ENCODE measurements at regions not wholly inside any gene's neighbourhood (a gene's known extent, or its start where the extent isn't known, plus 50 kb on each side); places are given as distances from the start of the nearest gene placed in this dataset.
A peak's percentile ranks its signal among the peaks of the same experiment; 100 is the strongest.

DNA sequence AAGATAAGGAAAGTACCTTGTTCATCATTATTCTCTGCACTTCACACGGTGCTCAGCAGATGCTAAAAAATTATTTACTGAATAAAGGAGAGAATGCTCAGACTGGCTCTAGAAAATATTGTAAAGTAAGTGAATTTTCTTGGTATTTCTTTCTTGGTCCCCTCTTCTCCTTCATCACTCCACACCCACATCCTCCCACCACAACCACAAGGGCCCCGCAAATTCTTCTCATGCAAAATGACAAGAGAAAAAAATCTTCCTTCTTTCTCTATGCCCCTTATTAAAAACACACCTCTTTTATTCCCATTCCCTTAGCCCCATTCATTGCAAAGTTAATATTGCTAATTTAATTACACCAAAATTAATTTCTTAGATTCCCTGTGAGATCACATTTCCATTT is 74.2 kb upstream of the NEDD4L start:
- no peak for ATAC-seq
- Histone ChIP-seq H3K4me3 (no peak overlapping the region), H3K27ac (no peak overlapping the region), H3K36me3 (no peaks in the 10 kb centered on the region), H3K9me3 (no peaks in the 10 kb centered on the region), H3K4me1 (no peaks in the 10 kb centered on the region), H3K27me3 (no peaks in the 10 kb centered on the region)
- DNase-seq = no peak
- intact Hi-C loops (cut with DNase I) = loop anchor here in 1 of 3 donors (10.0 kb wide), 1 partner anchor 155 kb away; no protein-coding TSS in a partner anchor
- TF ChIP-seq, protein P1, sequence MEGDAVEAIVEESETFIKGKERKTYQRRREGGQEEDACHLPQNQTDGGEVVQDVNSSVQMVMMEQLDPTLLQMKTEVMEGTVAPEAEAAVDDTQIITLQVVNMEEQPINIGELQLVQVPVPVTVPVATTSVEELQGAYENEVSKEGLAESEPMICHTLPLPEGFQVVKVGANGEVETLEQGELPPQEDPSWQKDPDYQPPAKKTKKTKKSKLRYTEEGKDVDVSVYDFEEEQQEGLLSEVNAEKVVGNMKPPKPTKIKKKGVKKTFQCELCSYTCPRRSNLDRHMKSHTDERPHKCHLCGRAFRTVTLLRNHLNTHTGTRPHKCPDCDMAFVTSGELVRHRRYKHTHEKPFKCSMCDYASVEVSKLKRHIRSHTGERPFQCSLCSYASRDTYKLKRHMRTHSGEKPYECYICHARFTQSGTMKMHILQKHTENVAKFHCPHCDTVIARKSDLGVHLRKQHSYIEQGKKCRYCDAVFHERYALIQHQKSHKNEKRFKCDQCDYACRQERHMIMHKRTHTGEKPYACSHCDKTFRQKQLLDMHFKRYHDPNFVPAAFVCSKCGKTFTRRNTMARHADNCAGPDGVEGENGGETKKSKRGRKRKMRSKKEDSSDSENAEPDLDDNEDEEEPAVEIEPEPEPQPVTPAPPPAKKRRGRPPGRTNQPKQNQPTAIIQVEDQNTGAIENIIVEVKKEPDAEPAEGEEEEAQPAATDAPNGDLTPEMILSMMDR (IDR thresholded peaks at IDR 0.05) = no peak
- FAIRE-seq = no peak
- WGBS, 2 donors = 82 to 92% methylated on average over 2 of the region's 2 CpGs

DNA sequence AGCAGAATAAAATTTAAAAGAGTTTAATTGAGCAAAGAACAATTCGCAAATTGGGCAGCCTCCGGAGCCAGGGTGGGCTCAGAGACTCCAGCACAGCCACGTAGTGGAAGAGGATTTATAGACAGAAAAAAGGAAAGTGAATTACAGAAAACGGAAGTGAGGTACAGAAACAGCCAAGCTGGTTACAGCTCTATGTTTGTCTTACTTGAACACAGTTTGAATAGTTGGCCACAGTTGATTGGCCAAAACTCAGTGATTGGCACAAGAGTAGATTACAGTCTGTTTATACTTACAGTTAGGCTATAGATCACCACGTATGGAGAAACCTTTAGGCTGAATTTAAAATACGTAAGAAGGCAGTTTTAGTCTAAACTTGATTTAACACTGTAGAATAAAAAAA is 78.8 kb upstream of the NEDD4L start:
- Histone ChIP-seq H3K4me3 (no peak overlapping the region), H3K27me3 (no peaks in the 10 kb centered on the region), H3K27ac (no peak overlapping the region), H3K36me3 (no peaks in the 10 kb centered on the region), H3K9me3 (no peaks in the 10 kb centered on the region), H3K4me1 (no peaks in the 10 kb centered on the region)
- WGBS, 2 donors = 62 to 69% methylated on average over 6 of the region's 6 CpGs
- intact Hi-C loops (cut with DNase I) = no loop called here
- ATAC-seq (peak in 2 of 4 donors; percentile 36 to 57), FAIRE-seq (no peak), DNase-seq (no peak)
- TF ChIP-seq, protein P1 (IDR thresholded peaks at IDR 0.05) = no peak

DNA sequence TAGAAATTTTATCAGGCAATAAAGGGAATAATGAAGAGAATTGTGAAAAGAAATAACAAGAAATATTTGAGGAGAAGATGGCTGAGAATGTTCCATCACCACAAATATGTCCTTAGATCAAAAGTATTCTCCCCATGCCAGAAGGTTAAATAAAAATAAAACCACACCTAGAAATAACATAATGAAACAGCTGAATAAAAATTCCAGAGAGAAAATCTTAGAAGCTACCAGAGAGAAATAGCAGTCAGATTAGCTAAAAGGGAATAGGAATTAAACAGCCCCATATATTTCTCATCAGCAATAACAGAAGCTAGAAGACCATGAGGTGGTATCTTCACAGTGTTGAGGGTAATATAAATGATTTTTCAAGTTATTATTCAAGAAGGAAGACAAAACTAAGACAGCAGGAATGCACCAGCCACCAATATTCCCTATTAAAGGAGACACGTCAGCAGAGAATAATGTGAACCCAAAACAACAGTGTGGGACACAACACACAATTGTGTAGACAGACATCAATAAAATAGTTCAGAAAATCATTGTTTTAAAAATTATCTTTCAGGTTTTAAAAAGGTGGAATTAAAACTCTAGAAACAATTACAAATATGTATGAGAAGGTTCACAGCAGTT is 82.0 kb upstream of the NEDD4L start:
- Histone ChIP-seq H3K36me3 (no peaks in the 10 kb centered on the region), H3K4me3 (no peak overlapping the region), H3K27ac (no peak overlapping the region), H3K9me3 (no peaks in the 10 kb centered on the region), H3K27me3 (no peaks in the 10 kb centered on the region), H3K4me1 (no peaks in the 10 kb centered on the region)
- no peak for DNase-seq
- TF ChIP-seq, protein P1 (IDR thresholded peaks at IDR 0.05) = no peak
- intact Hi-C loops (cut with DNase I) = no loop called here
- no peak for FAIRE-seq
- WGBS, 2 donors = 84 to 94% methylated on average over 1 of the region's 1 CpG
- no peak for ATAC-seq

DNA sequence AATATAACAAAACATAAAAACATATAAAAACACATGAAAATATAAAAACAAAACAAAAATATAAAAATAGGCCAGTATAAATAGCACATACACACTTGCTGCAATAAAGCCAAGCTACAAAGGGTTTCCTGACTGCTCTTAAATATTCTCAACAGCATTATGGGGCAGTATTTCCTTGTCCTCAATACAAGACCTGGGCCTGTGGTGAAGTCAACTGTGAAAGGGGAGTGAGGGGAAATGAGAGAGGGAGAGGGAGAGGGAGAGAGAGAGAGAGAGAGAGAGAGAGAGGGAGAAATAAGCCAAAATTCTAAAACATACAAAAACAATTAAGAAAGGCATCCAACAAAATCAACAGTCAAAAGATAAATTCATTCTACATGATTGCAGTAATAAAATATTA is 82.6 kb upstream of the NEDD4L start:
- Histone ChIP-seq H3K9me3 (no peaks in the 10 kb centered on the region), H3K27me3 (no peaks in the 10 kb centered on the region), H3K36me3 (no peaks in the 10 kb centered on the region), H3K4me3 (no peak overlapping the region), H3K27ac (no peak overlapping the region), H3K4me1 (peaks cover 0 to under 1% (median 0%) of the 10 kb centered on the region in 3 donors)
- FAIRE-seq = no peak
- TF ChIP-seq, protein P1 (IDR thresholded peaks at IDR 0.05) = no peak
- intact Hi-C loops (cut with DNase I) = no loop called here
- DNase-seq = no peak
- ATAC-seq = no peak

DNA sequence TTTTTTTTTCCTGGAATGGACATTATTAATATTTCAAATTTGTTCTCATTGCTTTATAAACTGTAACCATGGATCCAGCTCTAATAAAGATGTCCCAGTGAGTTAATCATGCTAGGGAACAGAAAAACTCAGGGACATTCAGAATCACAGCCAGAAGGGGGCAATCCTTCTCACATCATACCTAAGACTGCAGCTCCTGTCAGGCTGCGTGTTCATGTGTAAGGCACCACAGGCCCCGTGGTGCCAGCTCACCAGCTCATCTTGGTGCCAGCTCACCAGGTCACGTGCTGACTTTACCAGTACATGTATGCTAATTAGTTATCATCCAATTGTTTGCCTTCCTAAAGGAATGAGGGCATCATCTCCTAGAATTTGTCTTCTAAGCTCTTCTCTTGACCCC is 84.7 kb upstream of the NEDD4L start:
- Histone ChIP-seq H3K9me3 (no peaks in the 10 kb centered on the region), H3K36me3 (no peaks in the 10 kb centered on the region), H3K4me1 (peaks cover 0 to 6% (median 0%) of the 10 kb centered on the region in 3 donors), H3K4me3 (no peak overlapping the region), H3K27ac (no peak overlapping the region), H3K27me3 (no peaks in the 10 kb centered on the region)
- intact Hi-C loops (cut with DNase I) = no loop called here
- 9 to 11% methylated on average over 3 of the region's 3 CpGs for WGBS, 2 donors
- DNase-seq (peak in 4 of 6 donors; percentile 31 to 57 (median 46)), ATAC-seq (peak; percentile 82 to 95 (median 91)), FAIRE-seq (no peak)
- TF ChIP-seq, protein P1 (IDR thresholded peaks at IDR 0.05) = peak in 2 of 4 donors; percentile 12 to 22

Measured in pancreas (tissue), 10 donors.